Lung (tissue), 11 donors: ENCODE measurements at regions not wholly inside any gene's neighbourhood (a gene's known extent, or its start where the extent isn't known, plus 50 kb on each side); places are given as distances from the start of the nearest gene placed in this dataset.

ENCODE experiments used
- ATAC-seq: fragments of 200-7000 bp; cut with Tn5 transposase; one replicate; pipeline ENCODE4 v1.9.1; 2020; ENCODE audit warnings: moderate number of reproducible peaks; ENCODE audit not compliant: insufficient read depth, low FRiP score
- DNase-seq, 3 donors: peaks; one replicate each; pipeline ENCODE4 v3.0.0-alpha.2; 2013 to 2017
- H3K27ac ChIP-seq, 2 donors: one replicate each; pipeline ENCODE4 v1.5.1; 2013; ENCODE audit warnings: mild to moderate bottlenecking in 2 of 2, moderate library complexity in 2 of 2, control low read depth in 1 of 2, inconsistent platforms in 1 of 2, low read depth in 1 of 2, low read length in 1 of 2
- H3K27me3 ChIP-seq, 3 donors: one replicate each; pipeline ENCODE4 v1.5.1; 2013; ENCODE audit warnings: low read length in 2 of 3; ENCODE audit not compliant: control insufficient read depth in 3 of 3, insufficient read depth in 3 of 3
- H3K36me3 ChIP-seq, 4 donors: one replicate each; pipeline ENCODE4 v1.5.1; 2013; ENCODE audit warnings: low read length in 4 of 4, mild to moderate bottlenecking in 1 of 4, moderate library complexity in 1 of 4; ENCODE audit not compliant: control insufficient read depth in 4 of 4, insufficient read depth in 4 of 4
- H3K4me1 ChIP-seq, 5 donors: one replicate each; pipeline ENCODE4 v1.5.1; 2013; ENCODE audit warnings: low read length in 5 of 5, mild to moderate bottlenecking in 2 of 5, moderate library complexity in 1 of 5; ENCODE audit not compliant: control insufficient read depth in 5 of 5, insufficient read depth in 5 of 5
- H3K4me3 ChIP-seq: one replicate; pipeline ENCODE4 v1.5.1; 2013; ENCODE audit warnings: mild to moderate bottlenecking, control low read depth, moderate library complexity
- H3K9ac ChIP-seq, 2 donors: one replicate each; pipeline ENCODE4 v1.5.1; 2013; ENCODE audit warnings: low read length in 2 of 2, control low read depth in 1 of 2; ENCODE audit not compliant: insufficient read depth in 1 of 2
- H3K9me3 ChIP-seq, 4 donors: one replicate each; pipeline ENCODE4 v1.5.1; 2013; ENCODE audit warnings: low read length in 3 of 4, mild to moderate bottlenecking in 1 of 4, moderate library complexity in 1 of 4; ENCODE audit not compliant: control insufficient read depth in 4 of 4, insufficient read depth in 3 of 4
- WGBS, 2 donors: extraction: QIAGEN DNeasy Blood & Tissue Kit; methylation state at CpG; one replicate each; pipeline ENCODE4 v1.1.7; 2013; 5-methylcytosine and 5-hydroxymethylcytosine counted together
- TF ChIP-seq, protein P1 (sequence below): IDR thresholded peaks from 2 replicates; pipeline ENCODE4 v1.5.1; 2012; ENCODE audit warnings: mild to moderate bottlenecking; ENCODE audit errors: control extremely low read depth, extremely low read depth
- donor health status: control.
- donor health status: control.
- donor health status: Bipolar disorder and iron deficiency.
- donor health status: healthy.
- donor health status: DM: yes; HTN: yes; CAD: no.

DNA sequence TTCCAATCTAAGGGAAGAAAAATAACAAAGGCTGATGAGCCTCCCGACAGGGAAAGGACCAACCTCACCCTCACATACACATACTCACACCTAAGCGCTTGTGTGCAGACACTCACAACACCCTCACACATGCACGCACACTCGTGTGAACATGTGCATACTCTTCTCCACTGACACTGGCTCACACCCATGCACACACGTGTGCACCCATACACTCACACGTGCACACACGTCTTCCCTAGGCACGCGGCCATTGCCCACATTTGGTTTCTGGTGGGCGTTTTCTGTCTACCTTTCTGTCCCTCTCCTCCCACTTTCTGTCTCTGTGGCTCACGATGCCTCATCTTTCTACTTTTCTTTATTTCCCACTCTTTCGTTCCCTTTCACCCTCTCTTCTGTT is 169.7 kb upstream of the MVB12B start:
- H3K27me3 ChIP-seq, result peaks cover 0 to 2% (median 0%) of the 10 kb centered on the region in 3 donors
- no peak overlapping the region for H3K9ac ChIP-seq
- 85 to 90% methylated on average over 12 of the region's 12 CpGs for WGBS, 2 donors
- ATAC-seq, result no peak
- H3K4me1 ChIP-seq, result peaks cover 0 to 2% (median 0%) of the 10 kb centered on the region in 5 donors
- H3K36me3 ChIP-seq, result no peaks in the 10 kb centered on the region
- peaks cover 0 to 2% (median 0%) of the 10 kb centered on the region in 4 donors for H3K9me3 ChIP-seq
- H3K4me3 ChIP-seq, result no peak overlapping the region
- DNase-seq, result no peak
- no peak overlapping the region for H3K27ac ChIP-seq
- TF ChIP-seq, protein P1, sequence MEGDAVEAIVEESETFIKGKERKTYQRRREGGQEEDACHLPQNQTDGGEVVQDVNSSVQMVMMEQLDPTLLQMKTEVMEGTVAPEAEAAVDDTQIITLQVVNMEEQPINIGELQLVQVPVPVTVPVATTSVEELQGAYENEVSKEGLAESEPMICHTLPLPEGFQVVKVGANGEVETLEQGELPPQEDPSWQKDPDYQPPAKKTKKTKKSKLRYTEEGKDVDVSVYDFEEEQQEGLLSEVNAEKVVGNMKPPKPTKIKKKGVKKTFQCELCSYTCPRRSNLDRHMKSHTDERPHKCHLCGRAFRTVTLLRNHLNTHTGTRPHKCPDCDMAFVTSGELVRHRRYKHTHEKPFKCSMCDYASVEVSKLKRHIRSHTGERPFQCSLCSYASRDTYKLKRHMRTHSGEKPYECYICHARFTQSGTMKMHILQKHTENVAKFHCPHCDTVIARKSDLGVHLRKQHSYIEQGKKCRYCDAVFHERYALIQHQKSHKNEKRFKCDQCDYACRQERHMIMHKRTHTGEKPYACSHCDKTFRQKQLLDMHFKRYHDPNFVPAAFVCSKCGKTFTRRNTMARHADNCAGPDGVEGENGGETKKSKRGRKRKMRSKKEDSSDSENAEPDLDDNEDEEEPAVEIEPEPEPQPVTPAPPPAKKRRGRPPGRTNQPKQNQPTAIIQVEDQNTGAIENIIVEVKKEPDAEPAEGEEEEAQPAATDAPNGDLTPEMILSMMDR, result no peak

DNA sequence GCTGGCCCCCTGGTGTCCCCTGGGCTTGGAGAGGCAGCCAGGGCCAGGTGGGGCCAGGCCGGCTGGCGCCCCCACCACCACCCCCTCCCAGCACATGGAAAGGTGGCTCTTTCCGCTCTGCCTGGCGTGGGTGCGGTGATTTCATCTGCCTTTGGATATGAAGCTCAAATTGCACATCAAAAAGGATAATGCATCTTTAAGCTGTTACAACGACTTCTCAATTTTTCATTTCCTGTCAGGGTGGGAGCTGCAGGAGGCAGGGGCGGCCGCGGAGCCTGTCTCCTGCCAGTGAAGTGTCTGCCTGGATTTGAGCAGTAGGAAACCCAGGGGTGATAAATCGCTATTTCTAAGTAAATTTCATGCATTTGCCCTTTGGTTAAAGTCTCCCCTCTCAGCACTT is 169.2 kb upstream of the MVB12B start:
- Histone ChIP-seq H3K4me1 (no peaks in the 10 kb centered on the region), H3K27me3 (peaks cover 0 to 2% (median 0%) of the 10 kb centered on the region in 3 donors), H3K4me3 (no peak overlapping the region), H3K9ac (no peak overlapping the region), H3K27ac (no peak overlapping the region), H3K36me3 (no peaks in the 10 kb centered on the region), H3K9me3 (peaks cover 0 to 2% (median 0%) of the 10 kb centered on the region in 4 donors)
- ATAC-seq (no peak), DNase-seq (no peak)
- TF ChIP-seq, protein P1, result no peak
- WGBS, 2 donors, result 36 to 39% methylated on average over 10 of the region's 10 CpGs

DNA sequence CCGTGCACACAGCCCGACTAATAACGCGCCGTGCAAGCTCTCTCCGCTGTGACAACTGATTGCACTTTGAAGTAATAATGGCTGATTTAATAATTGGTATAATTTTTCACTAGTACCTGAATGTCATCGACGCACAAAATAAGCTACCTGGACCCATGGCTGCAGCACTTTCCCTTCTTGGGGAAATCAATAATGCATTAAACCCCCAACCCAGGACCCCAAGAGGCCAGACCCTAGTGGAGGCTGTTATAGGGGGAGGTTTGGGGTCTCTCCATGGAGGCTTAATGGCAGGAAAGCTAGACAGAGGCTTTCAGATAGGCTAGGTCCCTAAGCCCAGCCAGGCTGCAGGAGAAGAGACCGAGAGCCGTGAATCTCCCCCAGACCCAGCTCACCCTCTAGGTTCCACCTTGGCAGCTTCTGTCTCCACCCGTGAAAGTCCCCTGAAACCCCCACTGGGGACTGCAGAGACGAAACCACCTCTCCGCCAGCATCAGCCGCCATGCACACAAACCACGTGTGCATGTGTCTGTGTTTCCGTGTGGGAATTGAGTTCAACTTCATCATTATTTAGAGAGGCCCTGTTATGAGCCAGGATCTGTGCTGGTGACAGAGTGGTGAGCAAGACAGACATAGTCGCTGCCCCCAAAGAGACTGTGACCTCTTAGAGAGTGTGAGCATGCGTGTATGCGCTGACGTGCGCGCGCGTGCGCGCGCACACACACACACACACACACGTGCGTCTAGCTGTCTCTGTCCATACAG is 168.6 kb upstream of the MVB12B start:
- Histone ChIP-seq H3K9me3 (peaks cover 0 to 2% (median 0%) of the 10 kb centered on the region in 4 donors), H3K27ac (no peak overlapping the region), H3K4me3 (no peak overlapping the region), H3K4me1 (no peaks in the 10 kb centered on the region), H3K9ac (no peak overlapping the region), H3K36me3 (no peaks in the 10 kb centered on the region), H3K27me3 (peaks cover 0 to 2% (median 0%) of the 10 kb centered on the region in 3 donors)
- TF ChIP-seq, protein P1, result no peak
- no peak for ATAC-seq
- no peak for DNase-seq
- 72 to 77% methylated on average over 29 of the region's 29 CpGs for WGBS, 2 donors
